Activated CD8-positive, alpha-beta T cell treated with anti-CD3 and anti-CD28 coated beads for 36 hours (primary cell): ENCODE measurements at regions not wholly inside any gene's neighbourhood (a gene's known extent, or its start where the extent isn't known, plus 50 kb on each side); places are given as distances from the start of the nearest gene placed in this dataset.

Source experiments
- ATAC-seq: fragments of 200-7000 bp; cut with Tn5 transposase; one replicate; pipeline ENCODE4 v1.10.0; 2021; ENCODE audit warnings: mild to moderate bottlenecking, moderate library complexity
- CTCF ChIA-PET: fragments of 350-600 bp; sonication (Branson Sonifier 250); formaldehyde crosslinking; loops from one replicate; lab custom pipeline; 2021; ENCODE audit warnings: antibody characterized with exemption; lab: Charles Lee
- POLR2A ChIA-PET: fragments of 350-600 bp; sonication (Branson Sonifier 250); formaldehyde crosslinking; loops from one replicate; lab custom pipeline; 2021; ENCODE audit warnings: antibody characterized with exemption; lab: Charles Lee
- DNase-seq: peaks from one replicate; pipeline ENCODE4 v3.0.0-alpha.2; 2020
- H3K27ac Mint-ChIP-seq: one replicate; pipeline ENCODE4 v1.8.0; 2021; ENCODE audit warnings: mild to moderate bottlenecking, mixed read lengths
- H3K27me3 Mint-ChIP-seq: one replicate; pipeline ENCODE4 v1.8.0; 2021; ENCODE audit warnings: mixed read lengths
- H3K36me3 Mint-ChIP-seq: one replicate; pipeline ENCODE4 v1.8.0; 2021; ENCODE audit warnings: low read depth, mixed read lengths
- H3K4me1 Mint-ChIP-seq: one replicate; pipeline ENCODE4 v1.8.0; 2021; ENCODE audit warnings: low read depth, mixed read lengths
- H3K4me3 Mint-ChIP-seq: one replicate; pipeline ENCODE4 v1.8.0; 2021; ENCODE audit warnings: mild to moderate bottlenecking, moderate library complexity, mixed read lengths
- H3K9me3 Mint-ChIP-seq: one replicate; pipeline ENCODE4 v1.8.0; 2021; ENCODE audit warnings: mixed read lengths
- intact Hi-C: fragments of 100-400 bp; cut with micrococcal nuclease; formaldehyde crosslinking; loops from one replicate; pipeline ENCODE4 v1.10.0; 2022
- TF ChIP-seq, protein P1 (sequence below): fragments of 200-600 bp; IDR thresholded peaks from one replicate; pipeline ENCODE4 v1.8.0; 2022; ENCODE audit warnings: antibody characterized with exemption, mild to moderate bottlenecking

GRCh38 chr4:124177647-124178425 lies 534.7 kb downstream of the ANKRD50 start:
- ATAC-seq (no peak), DNase-seq (no peak)
- TF ChIP-seq, protein P1, sequence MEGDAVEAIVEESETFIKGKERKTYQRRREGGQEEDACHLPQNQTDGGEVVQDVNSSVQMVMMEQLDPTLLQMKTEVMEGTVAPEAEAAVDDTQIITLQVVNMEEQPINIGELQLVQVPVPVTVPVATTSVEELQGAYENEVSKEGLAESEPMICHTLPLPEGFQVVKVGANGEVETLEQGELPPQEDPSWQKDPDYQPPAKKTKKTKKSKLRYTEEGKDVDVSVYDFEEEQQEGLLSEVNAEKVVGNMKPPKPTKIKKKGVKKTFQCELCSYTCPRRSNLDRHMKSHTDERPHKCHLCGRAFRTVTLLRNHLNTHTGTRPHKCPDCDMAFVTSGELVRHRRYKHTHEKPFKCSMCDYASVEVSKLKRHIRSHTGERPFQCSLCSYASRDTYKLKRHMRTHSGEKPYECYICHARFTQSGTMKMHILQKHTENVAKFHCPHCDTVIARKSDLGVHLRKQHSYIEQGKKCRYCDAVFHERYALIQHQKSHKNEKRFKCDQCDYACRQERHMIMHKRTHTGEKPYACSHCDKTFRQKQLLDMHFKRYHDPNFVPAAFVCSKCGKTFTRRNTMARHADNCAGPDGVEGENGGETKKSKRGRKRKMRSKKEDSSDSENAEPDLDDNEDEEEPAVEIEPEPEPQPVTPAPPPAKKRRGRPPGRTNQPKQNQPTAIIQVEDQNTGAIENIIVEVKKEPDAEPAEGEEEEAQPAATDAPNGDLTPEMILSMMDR, result no peak
- no peak overlapping the region for H3K27ac Mint-ChIP-seq
- H3K27me3 Mint-ChIP-seq, result peaks cover 1% of the 10 kb centered on the region
- peaks cover 2% of the 10 kb centered on the region for H3K9me3 Mint-ChIP-seq
- POLR2A ChIA-PET, result interaction anchor here (0.6 to 1.0 kb wide), 2 partner anchors 18 to 379 kb away, joined by 3 read pairs; no protein-coding TSS in a partner anchor
- H3K36me3 Mint-ChIP-seq, result no peaks in the 10 kb centered on the region
- H3K4me3 Mint-ChIP-seq, result no peak overlapping the region
- H3K4me1 Mint-ChIP-seq, result no peaks in the 10 kb centered on the region
- CTCF ChIA-PET, result no interaction called here
- intact Hi-C loops, result no loop called here

- ChIA-PET POLR2A (interaction anchor here (1.0 kb wide), 1 partner anchor 380 kb away, joined by 3 read pairs; no protein-coding TSS in a partner anchor), CTCF (no interaction called here)
- DNase-seq (no peak), ATAC-seq (no peak)
- Mint-ChIP-seq H3K36me3 (no peaks in the 10 kb centered on the region), H3K4me1 (no peaks in the 10 kb centered on the region), H3K9me3 (peaks cover 2% of the 10 kb centered on the region), H3K27ac (no peak overlapping the region), H3K4me3 (no peak overlapping the region), H3K27me3 (peaks cover 1% of the 10 kb centered on the region)
- TF ChIP-seq, protein P1, result no peak
- intact Hi-C loops, result no loop called here
These were observed 534.0 kb downstream of the ANKRD50 start for GRCh38 chr4:124178449-124179021.

GRCh38 chr4:124179506-124180186 lies 532.9 kb downstream of the ANKRD50 start:
- H3K9me3 Mint-ChIP-seq, result peaks cover 2% of the 10 kb centered on the region
- H3K27ac Mint-ChIP-seq, result no peak overlapping the region
- intact Hi-C loops, result no loop called here
- no peaks in the 10 kb centered on the region for H3K4me1 Mint-ChIP-seq
- ATAC-seq, result no peak
- DNase-seq, result no peak
- POLR2A ChIA-PET, result no interaction called here
- CTCF ChIA-PET, result interaction anchor here (0.7 kb wide), 1 partner anchor 9 kb away, joined by 3 read pairs; no protein-coding TSS in a partner anchor
- peaks cover 1% of the 10 kb centered on the region for H3K27me3 Mint-ChIP-seq
- no peak overlapping the region for H3K4me3 Mint-ChIP-seq
- no peaks in the 10 kb centered on the region for H3K36me3 Mint-ChIP-seq
- TF ChIP-seq, protein P1, result no peak

GRCh38 chr4:124181039-124181438 lies 531.5 kb downstream of the ANKRD50 start:
- TF ChIP-seq, protein P1, result no peak
- ATAC-seq (no peak), DNase-seq (no peak)
- CTCF ChIA-PET, result no interaction called here
- intact Hi-C loops, result no loop called here
- POLR2A ChIA-PET, result no interaction called here
- Mint-ChIP-seq H3K9me3 (peaks cover 2% of the 10 kb centered on the region), H3K36me3 (no peaks in the 10 kb centered on the region), H3K27me3 (peaks cover 1% of the 10 kb centered on the region), H3K4me3 (no peak overlapping the region), H3K4me1 (no peaks in the 10 kb centered on the region), H3K27ac (no peak overlapping the region)
